ENCODE measurements at regions not wholly inside any gene's neighbourhood (a gene's known extent, or its start where the extent isn't known, plus 50 kb on each side); places are given as distances from the start of the nearest gene placed in this dataset.
A peak's percentile ranks its signal among the peaks of the same experiment; 100 is the strongest.
"Not testable (repeated sequence)": the region's sequence is repeated elsewhere in the genome, so short reads cannot be mapped to it uniquely, and the experiment has no call there.

- H3K36me3 Mint-ChIP-seq (ENCODE audit: low read depth) = no peaks in the 10 kb centered on the region
- H3K27ac Mint-ChIP-seq = no peak overlapping the region
- DNase-seq (no peak), ATAC-seq (no peak)
- peaks cover 2% of the 10 kb centered on the region for H3K27me3 Mint-ChIP-seq
- no peaks in the 10 kb centered on the region for H3K9me3 ChIP-seq (ENCODE audit: control insufficient read depth, low read length, poor library complexity, severe bottlenecking)
- H3K4me1 Mint-ChIP-seq = no peaks in the 10 kb centered on the region
- H3K4me3 Mint-ChIP-seq = no peak overlapping the region
Measured at GRCh38 chr7:16960337-16960965, 78.7 kb upstream of the AGR3 start.

GRCh38 chr7:16961641-16962040, 79.9 kb upstream of the AGR3 start:
- no peak for DNase-seq
- Mint-ChIP-seq H3K36me3 (ENCODE audit: low read depth) (no peaks in the 10 kb centered on the region), H3K4me3 (no peak overlapping the region), H3K27me3 (no peaks in the 10 kb centered on the region), H3K27ac (no peak overlapping the region), H3K4me1 (no peaks in the 10 kb centered on the region)
- no peaks in the 10 kb centered on the region for H3K9me3 ChIP-seq (ENCODE audit: control insufficient read depth, low read length, poor library complexity, severe bottlenecking)
- no peak for ATAC-seq

- H3K4me1 Mint-ChIP-seq = no peaks in the 10 kb centered on the region
Measured at GRCh38 chr7:16963044-16963443, 81.3 kb upstream of the AGR3 start.

GRCh38 chr7:16965697-16966096, 83.9 kb upstream of the AGR3 start:
- DNase-seq; ATAC-seq; H3K36me3 Mint-ChIP-seq (ENCODE audit: low read depth); H3K27ac Mint-ChIP-seq; H3K4me3 Mint-ChIP-seq; H3K9me3 ChIP-seq (ENCODE audit: control insufficient read depth, low read length, poor library complexity, severe bottlenecking); H3K4me1 Mint-ChIP-seq: not testable (repeated sequence)
- peaks cover 16% of the 10 kb centered on the region for H3K27me3 Mint-ChIP-seq

More at GRCh38 chr7:16963044-16963443, 81.3 kb upstream of the AGR3 start:
- H3K27ac Mint-ChIP-seq = no peak overlapping the region
- H3K9me3 ChIP-seq (ENCODE audit: control insufficient read depth, low read length, poor library complexity, severe bottlenecking) = no peaks in the 10 kb centered on the region
- H3K27me3 Mint-ChIP-seq = peaks cover 6% of the 10 kb centered on the region
- no peak overlapping the region for H3K4me3 Mint-ChIP-seq
- H3K36me3 Mint-ChIP-seq (ENCODE audit: low read depth) = no peaks in the 10 kb centered on the region
- no peak for ATAC-seq
- DNase-seq = no peak

- Mint-ChIP-seq H3K27ac (no peak overlapping the region), H3K36me3 (ENCODE audit: low read depth) (no peaks in the 10 kb centered on the region), H3K4me3 (no peak overlapping the region), H3K4me1 (no peaks in the 10 kb centered on the region), H3K27me3 (peaks cover 26% of the 10 kb centered on the region)
- no peak for DNase-seq
- ATAC-seq = no peak
- no peaks in the 10 kb centered on the region for H3K9me3 ChIP-seq (ENCODE audit: control insufficient read depth, low read length, poor library complexity, severe bottlenecking)
Measured at GRCh38 chr7:16967300-16967811, 85.6 kb upstream of the AGR3 start.

- H3K27me3 Mint-ChIP-seq = peaks cover 26% of the 10 kb centered on the region
- no peak for ATAC-seq
- no peak for DNase-seq
- no peaks in the 10 kb centered on the region for H3K9me3 ChIP-seq (ENCODE audit: control insufficient read depth, low read length, poor library complexity, severe bottlenecking)
- H3K27ac Mint-ChIP-seq = no peak overlapping the region
- peaks cover 4% of the 10 kb centered on the region for H3K4me1 Mint-ChIP-seq
- no peak overlapping the region for H3K4me3 Mint-ChIP-seq
- H3K36me3 Mint-ChIP-seq (ENCODE audit: low read depth) = no peaks in the 10 kb centered on the region
Measured at GRCh38 chr7:16970732-16971482, 89.1 kb upstream of the AGR3 start.

- ATAC-seq (no peak), DNase-seq (no peak)
- peaks cover 13% of the 10 kb centered on the region for H3K4me1 Mint-ChIP-seq
- H3K36me3 Mint-ChIP-seq (ENCODE audit: low read depth) = peaks cover 2% of the 10 kb centered on the region
- H3K27ac Mint-ChIP-seq = no peak overlapping the region
- H3K9me3 ChIP-seq (ENCODE audit: control insufficient read depth, low read length, poor library complexity, severe bottlenecking) = no peaks in the 10 kb centered on the region
- H3K4me3 Mint-ChIP-seq = no peak overlapping the region
- H3K27me3 Mint-ChIP-seq = peaks cover 23% of the 10 kb centered on the region
Measured at GRCh38 chr7:16975712-16976111, 93.9 kb upstream of the AGR3 start.

- DNase-seq (no peak), ATAC-seq (no peak)
- no peaks in the 10 kb centered on the region for H3K9me3 ChIP-seq (ENCODE audit: control insufficient read depth, low read length, poor library complexity, severe bottlenecking)
- peaks cover 24% of the 10 kb centered on the region for H3K27me3 Mint-ChIP-seq
- peak overlapping the region; percentile 80 for H3K27ac Mint-ChIP-seq
- no peak overlapping the region for H3K4me3 Mint-ChIP-seq
- peaks cover 16% of the 10 kb centered on the region for H3K4me1 Mint-ChIP-seq
- H3K36me3 Mint-ChIP-seq (ENCODE audit: low read depth) = peaks cover 2% of the 10 kb centered on the region
Measured at GRCh38 chr7:16978358-16979244, 96.8 kb upstream of the AGR3 start.

GRCh38 chr7:16980539-16980938, 98.8 kb upstream of the AGR3 start:
- DNase-seq (no peak), ATAC-seq (no peak)
- no peak overlapping the region for H3K4me3 Mint-ChIP-seq
- H3K4me1 Mint-ChIP-seq = peaks cover 16% of the 10 kb centered on the region
- peaks cover 2% of the 10 kb centered on the region for H3K36me3 Mint-ChIP-seq (ENCODE audit: low read depth)
- peaks cover 24% of the 10 kb centered on the region for H3K27me3 Mint-ChIP-seq
- no peak overlapping the region for H3K27ac Mint-ChIP-seq
- H3K9me3 ChIP-seq (ENCODE audit: control insufficient read depth, low read length, poor library complexity, severe bottlenecking) = no peaks in the 10 kb centered on the region

- no peak overlapping the region for H3K4me3 Mint-ChIP-seq
- peaks cover 7% of the 10 kb centered on the region for H3K4me1 Mint-ChIP-seq
- H3K36me3 Mint-ChIP-seq (ENCODE audit: low read depth) = peaks cover 2% of the 10 kb centered on the region
- ATAC-seq (peak; percentile 73), DNase-seq (no peak)
- H3K9me3 ChIP-seq (ENCODE audit: control insufficient read depth, low read length, poor library complexity, severe bottlenecking) = no peaks in the 10 kb centered on the region
- H3K27ac Mint-ChIP-seq = peak overlapping the region; percentile 66
- H3K27me3 Mint-ChIP-seq = peaks cover 24% of the 10 kb centered on the region
Measured at GRCh38 chr7:16982640-16983350, 101.0 kb upstream of the AGR3 start.

GRCh38 chr7:16984375-16984774, 102.6 kb upstream of the AGR3 start:
- no peak for ATAC-seq
- DNase-seq = no peak
- no peaks in the 10 kb centered on the region for H3K36me3 Mint-ChIP-seq (ENCODE audit: low read depth)
- no peaks in the 10 kb centered on the region for H3K9me3 ChIP-seq (ENCODE audit: control insufficient read depth, low read length, poor library complexity, severe bottlenecking)
- H3K27ac Mint-ChIP-seq = no peak overlapping the region
- peaks cover 3% of the 10 kb centered on the region for H3K4me1 Mint-ChIP-seq
- no peak overlapping the region for H3K4me3 Mint-ChIP-seq
- H3K27me3 Mint-ChIP-seq = peaks cover 20% of the 10 kb centered on the region

GRCh38 chr7:16985621-16986020, 103.8 kb upstream of the AGR3 start:
- ATAC-seq (no peak), DNase-seq (no peak)
- no peaks in the 10 kb centered on the region for H3K9me3 ChIP-seq (ENCODE audit: control insufficient read depth, low read length, poor library complexity, severe bottlenecking)
- peaks cover 3% of the 10 kb centered on the region for H3K4me1 Mint-ChIP-seq
- no peak overlapping the region for H3K4me3 Mint-ChIP-seq
- H3K27me3 Mint-ChIP-seq = peaks cover 11% of the 10 kb centered on the region
- H3K27ac Mint-ChIP-seq = no peak overlapping the region
- no peaks in the 10 kb centered on the region for H3K36me3 Mint-ChIP-seq (ENCODE audit: low read depth)

- Mint-ChIP-seq H3K4me3 (no peak overlapping the region), H3K27me3 (peaks cover 9% of the 10 kb centered on the region), H3K4me1 (peaks cover 3% of the 10 kb centered on the region), H3K36me3 (ENCODE audit: low read depth) (no peaks in the 10 kb centered on the region), H3K27ac (no peak overlapping the region)
- DNase-seq (no peak), ATAC-seq (no peak)
- no peaks in the 10 kb centered on the region for H3K9me3 ChIP-seq (ENCODE audit: control insufficient read depth, low read length, poor library complexity, severe bottlenecking)
Measured at GRCh38 chr7:16986755-16987154, 105.0 kb upstream of the AGR3 start.
